ENCODE measurements at regions not wholly inside any gene's neighbourhood (a gene's known extent, or its start where the extent isn't known, plus 50 kb on each side); places are given as distances from the start of the nearest gene placed in this dataset.

GRCh38 chr9:1404940-1405339 is 354.8 kb downstream of the DMRT2 start:
- no peak for ATAC-seq

GRCh38 chr9:1411826-1412225 is 361.7 kb downstream of the DMRT2 start:
- Histone ChIP-seq H3K27ac (no peak overlapping the region), H3K9me3 (no peaks in the 10 kb centered on the region), H3K27me3 (no peaks in the 10 kb centered on the region), H3K36me3 (no peaks in the 10 kb centered on the region), H3K4me1 (no peaks in the 10 kb centered on the region), H3K4me3 (no peak overlapping the region)
- ATAC-seq (no peak), DNase-seq (no peak)
- TF ChIP-seq, protein P1, sequence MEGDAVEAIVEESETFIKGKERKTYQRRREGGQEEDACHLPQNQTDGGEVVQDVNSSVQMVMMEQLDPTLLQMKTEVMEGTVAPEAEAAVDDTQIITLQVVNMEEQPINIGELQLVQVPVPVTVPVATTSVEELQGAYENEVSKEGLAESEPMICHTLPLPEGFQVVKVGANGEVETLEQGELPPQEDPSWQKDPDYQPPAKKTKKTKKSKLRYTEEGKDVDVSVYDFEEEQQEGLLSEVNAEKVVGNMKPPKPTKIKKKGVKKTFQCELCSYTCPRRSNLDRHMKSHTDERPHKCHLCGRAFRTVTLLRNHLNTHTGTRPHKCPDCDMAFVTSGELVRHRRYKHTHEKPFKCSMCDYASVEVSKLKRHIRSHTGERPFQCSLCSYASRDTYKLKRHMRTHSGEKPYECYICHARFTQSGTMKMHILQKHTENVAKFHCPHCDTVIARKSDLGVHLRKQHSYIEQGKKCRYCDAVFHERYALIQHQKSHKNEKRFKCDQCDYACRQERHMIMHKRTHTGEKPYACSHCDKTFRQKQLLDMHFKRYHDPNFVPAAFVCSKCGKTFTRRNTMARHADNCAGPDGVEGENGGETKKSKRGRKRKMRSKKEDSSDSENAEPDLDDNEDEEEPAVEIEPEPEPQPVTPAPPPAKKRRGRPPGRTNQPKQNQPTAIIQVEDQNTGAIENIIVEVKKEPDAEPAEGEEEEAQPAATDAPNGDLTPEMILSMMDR (IDR thresholded peaks at IDR 0.05): no peak
- intact Hi-C loops (cut with DNase I): no loop called here

More at GRCh38 chr9:1404940-1405339, 354.8 kb downstream of the DMRT2 start:
- intact Hi-C loops (cut with DNase I): no loop called here
- Histone ChIP-seq H3K27ac (no peak overlapping the region), H3K4me3 (no peak overlapping the region), H3K36me3 (no peaks in the 10 kb centered on the region), H3K9me3 (no peaks in the 10 kb centered on the region), H3K27me3 (no peaks in the 10 kb centered on the region), H3K4me1 (no peaks in the 10 kb centered on the region)
- TF ChIP-seq, protein P1 (IDR thresholded peaks at IDR 0.05): no peak
- no peak for DNase-seq

DNA sequence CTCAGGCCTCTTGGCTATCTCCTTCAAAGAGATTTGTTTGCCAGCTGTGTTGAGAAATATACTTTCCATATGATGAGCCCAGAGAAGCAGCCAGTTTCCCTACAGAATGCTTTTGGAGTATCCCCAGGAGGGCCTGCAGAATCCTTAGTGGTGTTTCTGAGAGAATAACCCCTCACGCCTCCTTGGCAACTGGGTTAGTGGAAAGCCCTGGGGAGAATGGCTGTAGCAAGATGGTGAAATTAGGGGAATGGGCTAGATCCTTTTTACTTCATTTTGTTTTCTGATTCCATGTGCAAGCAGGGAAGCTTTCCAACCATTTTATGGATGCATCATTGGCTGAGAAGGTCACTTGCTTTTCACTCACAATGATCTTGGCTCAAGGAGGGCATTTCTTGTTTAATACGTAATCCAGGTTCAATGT is 364.6 kb downstream of the DMRT2 start:
- TF ChIP-seq, protein P1 (IDR thresholded peaks at IDR 0.05): no peak
- Histone ChIP-seq H3K27me3 (no peaks in the 10 kb centered on the region), H3K36me3 (no peaks in the 10 kb centered on the region), H3K27ac (no peak overlapping the region), H3K4me3 (no peak overlapping the region), H3K9me3 (no peaks in the 10 kb centered on the region), H3K4me1 (no peaks in the 10 kb centered on the region)
- ATAC-seq (no peak), DNase-seq (peak in 1 of 4 donors; percentile 11)
- intact Hi-C loops (cut with DNase I): no loop called here

DNA sequence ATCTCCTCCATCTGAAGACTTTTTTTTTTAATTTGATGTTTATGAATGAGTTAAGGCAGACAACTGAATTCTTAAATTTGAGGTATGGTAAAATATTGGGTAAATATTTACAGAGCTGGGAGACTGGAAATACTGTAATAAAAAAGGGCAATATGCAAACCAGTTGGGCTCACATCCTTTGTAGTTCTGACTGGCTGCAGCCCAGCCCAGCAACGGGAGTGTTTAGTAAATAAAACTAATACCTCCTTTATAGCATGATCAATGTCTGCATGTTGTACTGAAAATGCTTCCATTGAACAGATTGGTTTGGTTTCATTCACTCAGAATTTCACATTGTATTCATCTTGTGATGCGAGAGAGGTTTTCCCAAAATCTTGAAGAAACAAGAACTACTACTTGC is 365.0 kb downstream of the DMRT2 start:
- Histone ChIP-seq H3K9me3 (no peaks in the 10 kb centered on the region), H3K36me3 (no peaks in the 10 kb centered on the region), H3K27me3 (no peaks in the 10 kb centered on the region), H3K27ac (no peak overlapping the region), H3K4me1 (no peaks in the 10 kb centered on the region), H3K4me3 (no peak overlapping the region)
- ATAC-seq: no peak
- no peak for DNase-seq
- intact Hi-C loops (cut with DNase I): no loop called here
- TF ChIP-seq, protein P1 (IDR thresholded peaks at IDR 0.05): no peak

- Histone ChIP-seq H3K27ac (no peak overlapping the region), H3K27me3 (no peaks in the 10 kb centered on the region), H3K4me3 (no peak overlapping the region), H3K9me3 (peaks cover 0 to 2% of the 10 kb centered on the region in 2 donors), H3K4me1 (no peaks in the 10 kb centered on the region), H3K36me3 (no peaks in the 10 kb centered on the region)
- intact Hi-C loops (cut with DNase I): no loop called here
- ATAC-seq (no peak), DNase-seq (no peak)
- TF ChIP-seq, protein P1 (IDR thresholded peaks at IDR 0.05): no peak
Observed at GRCh38 chr9:1416261-1416660, 366.1 kb downstream of the DMRT2 start.

All from left lung (tissue), 4 donors.